Fibroblast of skin of left biceps (primary cell): ENCODE measurements at regions not wholly inside any gene's neighbourhood (a gene's known extent, or its start where the extent isn't known, plus 50 kb on each side); places are given as distances from the start of the nearest gene placed in this dataset.
"Not testable (repeated sequence)": the region's sequence is repeated elsewhere in the genome, so short reads cannot be mapped to it uniquely, and the experiment has no call there.

Experiments
- DNase-seq, 2 experiments: peaks; one replicate each; pipeline ENCODE4 v3.0.0-alpha.2; 2013; ENCODE audit warnings: low read depth in 2 of 2

GRCh38 chr7:108627476-108628051, 57.9 kb downstream of the DNAJB9 start:
- DNase-seq, result no peak

GRCh38 chr7:108628678-108629077, 59.0 kb downstream of the DNAJB9 start:
- DNase-seq, result no peak

DNA sequence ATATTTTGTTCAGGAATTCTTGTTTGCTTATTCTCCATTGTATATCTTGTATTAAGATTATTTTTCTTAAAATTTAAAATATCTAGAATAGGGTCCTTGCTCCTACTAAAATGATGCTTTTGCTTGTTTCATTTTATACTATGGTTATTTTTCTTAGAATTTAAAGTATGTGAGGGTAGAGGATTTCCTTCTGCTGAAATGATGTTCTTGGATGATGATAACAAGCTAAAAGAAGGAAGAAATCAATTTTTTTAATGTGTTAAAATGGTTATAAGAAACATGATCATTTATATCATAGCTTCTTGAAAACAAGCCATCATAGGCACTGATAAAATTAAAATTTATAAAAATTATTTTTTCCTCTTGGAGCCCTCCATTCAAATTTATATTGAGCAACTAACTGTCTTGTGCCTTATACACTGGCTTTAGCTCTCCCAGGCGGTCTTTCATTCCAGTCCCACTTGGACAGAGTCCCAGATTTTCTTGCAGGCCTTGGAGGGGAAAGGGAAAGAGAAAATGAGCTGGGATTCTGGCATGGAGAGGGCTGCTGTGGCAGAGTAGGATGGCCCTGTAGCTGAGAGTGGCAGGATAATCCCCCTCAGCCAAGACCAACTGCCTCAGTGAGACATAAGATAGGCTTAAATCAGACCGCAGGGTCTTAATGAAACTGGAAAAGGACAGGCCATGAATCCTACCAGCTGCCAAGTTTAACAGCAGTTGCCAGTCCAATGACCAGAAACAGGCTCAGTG, 60.2 kb downstream of the DNAJB9 start:
- DNase-seq, result no peak

DNA sequence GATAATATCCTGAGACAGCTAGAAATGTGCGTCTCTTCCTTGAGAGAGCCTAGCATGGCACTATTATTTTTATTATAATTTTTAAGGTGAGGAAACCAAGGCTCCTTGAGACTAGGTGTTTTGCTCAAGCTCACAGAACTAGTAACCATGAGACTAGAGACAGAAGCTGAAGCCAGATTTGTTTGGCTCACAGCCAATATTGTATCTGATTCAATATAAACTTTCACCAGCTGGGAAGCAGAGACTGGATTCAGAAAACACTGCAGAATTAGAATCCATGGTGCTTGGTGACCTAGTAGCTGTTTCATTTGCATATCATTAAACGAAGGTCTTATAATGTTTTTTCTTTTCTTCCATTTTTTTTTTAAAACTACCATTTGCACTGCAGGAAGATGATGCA, 64.4 kb downstream of the DNAJB9 start:
- no peak for DNase-seq

DNA sequence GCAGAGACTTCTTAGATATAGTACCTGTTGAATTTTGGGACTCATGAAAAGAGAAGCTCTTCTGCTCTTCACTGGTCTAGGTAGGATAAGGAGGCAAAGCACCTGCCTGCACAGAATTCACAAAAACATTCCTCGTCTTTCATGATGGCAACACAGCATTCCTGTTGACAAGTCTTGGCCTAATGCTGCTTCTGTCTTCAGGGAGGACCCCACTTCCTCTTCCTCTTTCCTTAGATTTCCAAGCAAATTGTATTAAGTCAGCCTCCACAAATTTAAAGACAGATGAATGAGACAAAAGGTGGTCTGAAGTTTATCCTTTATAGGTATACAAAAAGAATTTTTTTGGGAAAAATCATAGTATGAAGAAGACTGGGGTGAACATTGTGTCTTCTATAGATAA, 64.9 kb downstream of the DNAJB9 start:
- DNase-seq, result no peak

DNA sequence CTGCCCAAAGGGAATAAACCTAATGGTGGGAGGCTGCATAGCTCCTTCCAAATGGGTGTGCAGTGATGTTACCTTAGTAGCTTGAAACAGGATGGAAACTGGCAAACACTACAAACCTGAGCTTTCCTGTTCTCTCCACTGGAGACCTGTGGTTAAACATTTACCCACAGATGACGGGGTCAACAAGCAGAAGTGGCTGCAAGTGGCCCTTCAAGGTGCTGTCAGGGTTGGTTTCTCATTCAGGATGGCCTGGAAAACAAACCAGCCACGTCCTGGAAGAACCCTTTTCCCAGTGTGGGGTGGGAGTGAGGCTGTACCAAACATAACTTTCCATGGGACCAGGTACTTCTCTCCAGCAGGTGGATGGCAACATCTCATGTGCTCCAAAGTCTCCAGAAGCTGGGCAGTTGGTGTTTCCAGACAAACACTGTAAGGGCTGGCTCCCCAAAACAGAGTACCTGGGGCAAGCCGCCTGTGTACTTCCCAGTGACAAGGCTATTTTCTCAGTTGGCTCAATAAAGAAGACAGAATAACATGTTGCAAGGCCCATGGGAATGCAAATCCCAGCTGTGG, 67.5 kb downstream of the DNAJB9 start:
- DNase-seq, result no peak

DNA sequence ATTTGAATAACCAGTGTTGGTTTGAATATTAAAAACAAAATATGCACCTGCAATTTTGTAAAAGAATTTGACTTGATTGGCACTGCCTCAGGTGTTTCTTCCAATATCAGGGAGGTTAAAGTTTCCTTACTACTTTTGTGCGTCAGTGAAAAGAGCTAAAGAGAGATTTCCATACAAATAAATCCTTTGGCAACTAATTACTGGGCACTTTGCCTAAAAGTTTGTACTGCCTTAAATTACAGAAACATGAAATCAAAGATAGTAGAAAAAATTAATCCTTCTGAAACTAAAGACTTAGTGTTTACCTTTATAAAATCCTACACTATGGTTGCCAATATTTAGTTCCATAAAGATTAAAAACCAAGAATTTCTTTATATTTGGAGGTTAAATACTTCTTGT, 72.5 kb downstream of the DNAJB9 start:
- DNase-seq, result no peak

DNA sequence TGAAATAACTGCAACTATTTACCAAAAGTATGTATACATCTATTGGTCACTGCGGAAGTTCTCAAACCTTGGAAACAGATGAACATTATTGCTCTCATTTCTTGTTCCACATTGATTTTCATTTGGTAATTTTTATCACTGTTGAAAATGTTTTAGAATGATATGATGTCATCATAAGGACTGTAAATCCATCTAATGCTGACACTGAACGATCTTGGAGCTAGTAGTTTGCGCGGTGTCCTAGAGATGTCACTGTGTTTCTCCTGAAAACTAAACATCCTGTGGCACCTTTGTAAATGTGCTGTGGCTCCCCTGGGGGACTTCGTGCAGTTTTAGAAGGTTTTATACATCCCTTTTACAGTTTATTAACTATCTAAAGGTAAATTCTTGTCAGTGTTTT, 73.5 kb downstream of the DNAJB9 start:
- DNase-seq, result no peak

DNA sequence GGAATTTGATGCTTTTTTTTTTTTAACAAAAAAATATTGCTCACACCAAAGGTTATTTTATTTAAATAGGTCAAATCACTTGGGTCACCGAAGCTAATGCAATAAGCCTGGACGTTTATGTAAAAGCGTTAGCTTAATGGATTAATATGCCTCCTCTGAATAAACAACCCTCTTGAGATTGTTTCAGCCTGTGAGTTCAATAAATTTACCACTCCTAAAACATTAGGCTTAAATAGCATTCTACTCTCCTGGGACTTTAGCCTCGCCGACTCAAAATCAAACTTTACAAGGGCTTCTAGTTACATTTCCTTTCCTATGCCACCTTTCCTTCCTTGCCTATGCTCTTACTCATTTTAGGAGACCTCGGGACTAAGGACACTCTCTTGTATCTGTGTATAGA, 79.3 kb downstream of the DNAJB9 start:
- DNase-seq, result no peak

GRCh38 chr7:108650467-108650866, 80.8 kb downstream of the DNAJB9 start:
- DNase-seq, result peak; percentile 24 to 32

DNA sequence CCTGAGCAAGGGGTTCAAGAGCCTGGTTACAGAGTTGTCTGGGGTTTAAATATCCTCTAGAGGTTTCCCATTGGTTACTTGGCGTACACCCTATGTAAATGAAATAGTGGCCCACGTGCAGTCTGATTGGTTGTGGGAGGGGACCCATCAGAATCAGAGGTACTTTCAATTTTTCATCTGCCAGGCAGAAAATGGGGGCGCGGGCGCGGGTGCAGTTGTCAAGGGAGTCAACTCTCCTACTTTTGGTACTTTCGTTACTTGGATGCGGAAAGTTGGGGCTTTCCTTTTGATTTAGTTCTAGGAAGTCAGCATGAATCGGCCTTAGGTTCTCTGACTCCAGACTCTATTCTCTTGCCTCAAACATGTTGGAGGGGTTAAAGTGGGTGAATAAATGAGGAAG, 83.2 kb downstream of the DNAJB9 start:
- DNase-seq, result no peak

GRCh38 chr7:108653526-108653925, 83.9 kb downstream of the DNAJB9 start:
- DNase-seq, result no peak

DNA sequence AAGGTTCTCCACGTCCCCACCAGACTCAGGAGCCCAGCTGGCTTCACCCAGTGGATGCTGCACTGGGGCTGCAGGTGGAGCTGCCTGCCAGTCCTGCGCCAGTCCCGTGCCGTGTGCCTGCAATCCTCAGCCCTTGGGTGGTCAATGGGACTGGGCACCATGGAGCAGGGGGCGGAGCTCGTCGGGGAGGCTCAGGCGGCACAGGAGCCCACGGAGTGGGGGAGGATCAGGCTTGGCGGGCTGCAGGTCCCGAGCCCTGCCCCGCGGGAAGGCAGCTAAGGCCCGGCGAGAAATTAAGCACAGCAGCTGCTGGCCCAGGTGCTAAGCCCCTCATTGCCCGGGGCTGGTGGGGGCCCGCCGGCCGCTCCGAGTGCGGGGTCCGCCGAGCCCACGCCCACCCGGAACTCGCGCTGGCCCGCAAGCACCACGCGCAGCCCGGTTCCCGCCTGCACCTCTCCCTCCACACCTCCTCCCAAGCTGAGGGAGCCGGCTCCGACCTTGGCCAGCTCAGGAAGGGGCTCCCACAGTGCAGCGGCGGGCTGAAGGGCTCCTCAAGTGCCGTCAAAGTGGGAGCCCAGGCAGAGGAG, 87.6 kb downstream of the DNAJB9 start:
- DNase-seq, result not testable (repeated sequence)

DNA sequence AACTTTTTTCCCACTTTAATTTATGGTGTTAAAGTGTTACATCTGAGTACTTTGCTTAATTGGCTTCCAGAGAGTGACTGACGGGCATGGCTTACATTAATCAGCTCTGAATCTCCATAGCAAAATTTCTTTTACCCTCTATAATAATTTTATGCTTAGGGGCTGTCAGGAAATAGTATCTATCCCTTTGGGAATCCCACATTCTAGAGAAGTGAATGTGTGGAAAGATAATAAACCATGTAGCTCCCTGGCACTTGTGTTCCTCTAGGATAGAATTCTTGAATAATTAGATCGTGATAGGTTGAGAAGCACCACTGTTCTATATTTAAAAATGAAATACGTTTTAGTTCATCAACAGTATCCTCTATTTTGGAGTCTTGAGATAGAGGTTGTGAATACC, 89.6 kb downstream of the DNAJB9 start:
- no peak for DNase-seq

GRCh38 chr7:108659867-108660266, 90.2 kb downstream of the DNAJB9 start:
- no peak for DNase-seq

DNA sequence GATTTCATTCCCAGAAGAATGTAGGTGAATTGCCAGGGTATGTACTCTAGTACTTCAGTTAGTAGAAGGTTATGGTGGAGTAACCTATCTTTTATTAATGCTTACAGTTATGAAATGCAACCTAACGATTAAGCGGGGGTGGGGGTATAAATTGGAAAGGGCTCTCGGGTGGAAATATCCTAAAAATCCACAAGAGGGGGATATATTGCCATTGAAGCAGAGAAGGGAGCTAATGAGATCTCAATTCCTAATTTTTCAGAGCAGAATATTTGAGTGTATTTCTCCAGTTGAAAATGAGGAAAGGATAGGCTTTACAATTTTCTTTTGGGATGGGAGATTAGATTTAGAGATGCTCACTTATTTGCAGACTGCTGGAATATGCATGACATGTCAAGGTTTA, 90.8 kb downstream of the DNAJB9 start:
- DNase-seq, result peak in 1 of 2 experiments; percentile 5

DNA sequence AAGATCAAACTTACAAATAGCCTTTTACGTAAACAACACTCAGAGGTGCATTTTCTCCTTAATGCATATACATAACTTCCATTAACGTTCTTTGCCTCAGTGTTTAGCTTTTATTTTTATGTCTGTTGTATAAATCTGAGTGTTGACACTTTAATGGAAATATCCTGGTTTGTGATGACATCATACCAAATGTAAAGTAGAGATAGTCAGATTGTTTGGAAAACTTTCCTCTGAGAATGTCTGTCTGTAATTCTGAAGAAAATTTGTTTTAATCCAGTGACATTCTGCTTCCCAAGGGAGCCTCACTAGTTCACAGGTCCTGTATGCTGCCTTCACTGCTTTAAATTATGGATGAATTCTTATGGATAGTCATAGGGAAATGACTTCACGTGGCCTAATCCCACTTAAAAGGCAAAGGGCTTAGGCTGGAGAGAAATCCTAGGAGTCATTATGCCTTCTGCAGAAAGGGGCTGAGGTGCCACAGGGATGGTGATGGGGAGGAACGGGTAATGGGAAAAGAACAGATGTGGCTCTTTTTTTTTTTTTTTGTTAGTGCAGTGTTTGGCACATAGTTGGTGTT, 93.2 kb downstream of the DNAJB9 start:
- no peak for DNase-seq

DNA sequence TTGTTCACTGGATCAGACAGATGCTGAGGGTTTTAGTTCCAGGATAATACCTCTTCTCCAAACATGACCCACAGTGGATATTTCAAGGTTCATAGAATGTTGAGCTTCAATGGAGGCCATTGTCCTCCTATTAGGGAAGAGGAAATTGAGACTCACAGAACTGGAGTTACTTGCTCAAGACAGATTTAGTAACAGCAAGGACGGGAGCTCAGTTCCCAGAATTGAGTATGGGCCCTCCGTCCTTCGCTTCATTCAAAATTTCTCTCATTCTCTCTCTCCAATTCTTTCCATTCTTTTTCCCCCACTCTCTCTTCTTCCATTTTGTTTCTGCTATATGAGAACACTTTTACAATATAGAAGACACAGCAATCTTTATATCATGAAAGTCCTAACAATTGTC, 94.0 kb downstream of the DNAJB9 start:
- DNase-seq, result no peak

DNA sequence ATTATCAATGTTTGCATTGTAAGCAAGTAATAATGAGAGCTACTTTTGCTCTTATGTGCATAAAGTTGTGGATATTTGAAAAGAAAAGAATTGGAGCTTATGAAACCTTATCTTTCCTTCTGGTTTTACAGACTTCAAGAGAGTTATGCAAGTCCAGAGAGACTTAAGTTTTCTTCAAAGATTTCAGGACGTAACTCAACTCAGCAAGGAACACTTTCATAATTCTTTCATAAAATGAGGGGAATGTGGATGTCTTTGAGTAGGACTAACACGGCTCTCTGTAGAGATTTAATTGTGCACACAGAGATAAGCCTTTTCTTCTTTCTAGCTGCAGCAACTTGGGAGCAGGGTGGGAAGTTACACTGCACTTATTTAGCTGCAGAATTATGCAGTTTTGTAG, 97.5 kb downstream of the DNAJB9 start:
- no peak for DNase-seq

GRCh38 chr7:108669958-108670357, 100.3 kb downstream of the DNAJB9 start:
- no peak for DNase-seq

GRCh38 chr7:108673699-108674098, 104.0 kb downstream of the DNAJB9 start:
- DNase-seq, result not testable (repeated sequence)

GRCh38 chr7:108684629-108685028, 115.0 kb downstream of the DNAJB9 start:
- no peak for DNase-seq

DNA sequence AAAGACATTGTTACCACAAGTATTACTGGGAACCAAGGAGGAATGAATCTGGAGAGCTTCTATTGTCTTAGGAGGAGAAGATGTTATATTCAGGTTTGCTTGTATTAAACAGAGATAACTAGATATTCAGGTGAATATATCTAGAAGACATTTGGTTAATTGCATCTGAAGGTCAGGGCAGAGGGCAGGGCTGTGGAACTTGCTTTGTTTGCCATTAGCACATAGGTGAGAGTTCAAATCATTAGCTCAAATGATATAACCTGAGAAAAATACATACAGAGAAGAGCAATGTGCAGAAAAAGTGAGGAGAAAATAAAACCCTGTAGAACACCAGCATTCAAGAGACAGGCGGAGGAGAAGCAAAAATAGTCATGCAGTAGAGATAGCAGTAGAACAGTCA, 116.8 kb downstream of the DNAJB9 start:
- no peak for DNase-seq
